ENCODE measurements at regions not wholly inside any gene's neighbourhood (a gene's known extent, or its start where the extent isn't known, plus 50 kb on each side); places are given as distances from the start of the nearest gene placed in this dataset.

- TF ChIP-seq CTCF (IDR thresholded peaks at IDR 0.05; ENCODE audit: insufficient read depth, low read length, poor library complexity, severe bottlenecking) (no peak), EZH2phosphoT487 (conservative IDR thresholded peaks at IDR 0.05; ENCODE audit: low read length) (no peak)
Observed at GRCh38 chr2:16250056-16250425, 309.7 kb downstream of the MYCN start.
